NCI-H1048 (cell line): ENCODE measurements at regions not wholly inside any gene's neighbourhood (a gene's known extent, or its start where the extent isn't known, plus 50 kb on each side); places are given as distances from the start of the nearest gene placed in this dataset.
"Not testable (repeated sequence)": the region's sequence is repeated elsewhere in the genome, so short reads cannot be mapped to it uniquely, and the experiment has no call there.

Experiments
- DNase-seq: peaks from one replicate; lab custom pipeline; 2025; lab: John Stamatoyannopoulos, UW

DNA sequence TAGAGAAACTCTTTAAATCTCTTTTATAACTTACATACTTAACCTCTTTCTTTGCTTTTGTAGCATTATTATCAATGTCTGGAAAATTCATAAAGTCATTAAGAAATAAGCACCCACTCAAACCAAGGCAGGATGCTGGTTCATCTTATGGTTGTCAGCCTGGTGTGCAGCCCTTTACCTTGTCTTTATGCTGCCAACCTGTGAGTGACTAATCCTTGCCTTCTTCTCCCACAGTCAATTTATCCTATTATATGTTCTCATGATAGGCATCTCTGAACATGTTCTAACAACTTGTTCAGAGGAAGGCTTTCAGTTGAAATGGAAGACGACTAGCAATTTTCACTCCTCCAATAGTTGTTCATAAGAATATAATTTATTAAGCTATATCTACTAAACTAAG lies 186.9 kb upstream of the CAND1 start:
- no peak for DNase-seq

DNA sequence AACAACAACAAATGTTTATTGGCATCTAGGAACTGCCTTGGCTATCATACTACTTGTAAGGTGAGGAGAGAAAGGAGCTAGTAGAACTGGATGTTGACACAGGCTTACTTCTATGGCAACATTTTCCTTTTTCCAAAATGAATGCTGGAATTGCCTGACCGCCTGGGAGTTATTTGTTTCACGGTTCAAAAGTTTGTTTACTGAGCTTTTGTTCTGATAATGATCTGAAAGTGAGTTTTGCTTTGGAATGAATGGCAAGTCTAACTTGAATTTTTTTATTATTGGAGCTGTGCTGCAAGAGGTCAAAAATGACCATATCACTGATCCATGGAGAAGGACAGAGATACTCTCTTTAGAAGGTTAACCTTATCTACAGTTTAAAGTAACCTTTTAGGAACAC lies 183.5 kb upstream of the CAND1 start:
- no peak for DNase-seq

DNA sequence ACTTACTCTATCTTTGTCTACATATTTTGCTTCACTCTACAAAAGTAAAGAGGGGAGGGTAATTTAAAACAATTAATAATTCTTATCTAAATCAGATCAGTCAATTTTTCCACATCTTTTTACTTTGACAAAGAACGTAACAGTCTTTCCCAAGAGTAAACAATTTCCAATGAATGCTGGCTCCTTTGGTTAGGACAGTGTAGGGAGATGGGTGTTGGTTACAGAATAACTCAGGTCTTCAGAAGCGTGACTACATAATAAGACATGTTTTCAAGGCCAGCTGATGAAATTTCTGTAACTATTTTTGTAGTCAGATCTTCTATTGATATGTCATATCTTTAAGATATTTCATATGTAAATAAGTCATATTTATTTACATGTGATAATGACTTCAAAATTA lies 183.0 kb upstream of the CAND1 start:
- DNase-seq: no peak

DNA sequence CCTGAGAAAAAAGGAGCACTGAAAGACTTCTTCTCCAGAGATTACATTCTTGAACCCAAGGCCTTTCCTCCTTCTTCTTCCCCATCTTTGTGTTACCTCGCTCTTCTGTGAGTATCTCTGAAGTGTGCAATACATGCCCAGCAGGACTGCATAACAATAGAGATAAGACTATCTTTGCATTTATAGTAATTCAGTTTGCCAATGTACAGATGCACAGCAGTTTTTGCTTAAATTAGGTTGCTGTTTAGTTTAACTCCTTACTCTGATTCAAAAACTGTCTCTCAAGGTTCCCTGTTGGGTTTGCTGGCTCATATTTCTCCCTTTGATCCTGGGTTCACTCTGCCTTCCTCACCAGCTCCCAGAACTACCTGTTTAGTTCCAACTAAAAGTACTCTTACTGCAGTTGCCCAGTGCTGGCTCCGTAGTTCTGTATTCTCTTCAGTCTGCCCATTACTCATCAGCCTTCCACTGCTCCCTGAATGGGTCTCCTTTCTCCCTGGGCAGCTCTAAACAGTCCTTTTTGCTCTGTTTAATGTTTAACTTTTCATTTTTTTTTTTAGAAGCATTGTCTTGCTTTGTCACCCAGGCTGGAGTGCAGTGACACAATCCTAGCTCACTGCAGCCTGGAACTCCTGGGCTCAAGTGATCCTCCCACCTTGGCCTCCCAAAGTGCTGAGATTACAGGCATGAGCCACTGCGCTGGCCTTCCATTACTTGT lies 180.6 kb upstream of the CAND1 start:
- no peak for DNase-seq

DNA sequence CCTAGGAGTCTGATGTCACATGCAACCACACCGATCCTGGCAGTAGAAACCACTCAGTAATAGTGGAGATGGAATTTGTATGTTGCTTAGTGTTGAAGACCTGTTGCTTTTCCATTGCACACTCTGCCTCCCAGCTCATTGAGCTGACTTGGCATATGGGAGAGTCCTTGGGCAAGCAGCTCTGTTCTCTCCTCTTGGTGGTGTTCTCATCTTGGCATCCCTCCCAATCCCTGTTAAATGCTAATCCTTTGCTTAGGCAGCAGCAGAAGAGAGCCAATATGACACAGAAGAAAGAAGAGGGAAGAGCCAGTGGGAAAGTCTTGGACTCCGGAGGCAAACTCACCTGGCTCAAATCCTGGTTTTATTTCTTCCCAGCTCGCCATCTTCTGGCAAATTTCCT lies 178.0 kb upstream of the CAND1 start:
- no peak for DNase-seq

DNA sequence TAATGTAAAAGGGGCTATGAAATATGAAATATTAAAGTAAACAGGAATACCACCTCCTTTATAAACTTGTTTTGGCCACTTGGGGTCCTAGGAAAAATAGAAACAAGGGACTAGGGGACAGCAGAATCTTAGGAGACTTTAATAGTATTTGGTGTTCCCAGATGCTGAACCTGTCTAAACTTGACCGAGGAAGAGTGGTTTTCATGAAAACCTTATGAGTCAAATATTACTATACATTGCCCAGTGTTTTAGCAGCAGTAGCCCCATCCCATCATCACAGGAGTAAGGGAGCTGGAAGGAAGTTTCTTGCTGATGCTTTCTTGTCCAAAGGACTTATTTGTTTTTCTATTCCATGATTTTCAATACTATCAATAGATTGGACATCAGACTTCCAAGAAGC lies 177.5 kb upstream of the CAND1 start:
- DNase-seq: no peak

DNA sequence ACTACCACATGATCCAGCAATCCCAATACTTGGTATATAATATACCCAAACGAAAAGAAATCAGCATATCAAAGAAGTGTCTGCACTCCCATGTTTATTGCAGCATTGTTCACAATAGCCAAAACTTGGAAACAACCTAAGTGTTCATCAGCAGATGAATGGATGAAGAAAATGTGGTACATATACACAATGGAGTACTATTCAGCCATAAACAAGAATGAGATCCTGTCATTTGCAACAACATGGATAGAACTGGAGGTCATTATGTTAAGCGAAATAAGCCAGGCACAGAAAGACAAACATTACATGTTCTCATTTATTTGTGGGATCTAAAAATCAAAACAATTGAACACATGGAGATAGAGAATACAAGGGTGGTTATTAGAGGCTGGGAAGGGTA lies 176.2 kb upstream of the CAND1 start:
- DNase-seq: not testable (repeated sequence)

DNA sequence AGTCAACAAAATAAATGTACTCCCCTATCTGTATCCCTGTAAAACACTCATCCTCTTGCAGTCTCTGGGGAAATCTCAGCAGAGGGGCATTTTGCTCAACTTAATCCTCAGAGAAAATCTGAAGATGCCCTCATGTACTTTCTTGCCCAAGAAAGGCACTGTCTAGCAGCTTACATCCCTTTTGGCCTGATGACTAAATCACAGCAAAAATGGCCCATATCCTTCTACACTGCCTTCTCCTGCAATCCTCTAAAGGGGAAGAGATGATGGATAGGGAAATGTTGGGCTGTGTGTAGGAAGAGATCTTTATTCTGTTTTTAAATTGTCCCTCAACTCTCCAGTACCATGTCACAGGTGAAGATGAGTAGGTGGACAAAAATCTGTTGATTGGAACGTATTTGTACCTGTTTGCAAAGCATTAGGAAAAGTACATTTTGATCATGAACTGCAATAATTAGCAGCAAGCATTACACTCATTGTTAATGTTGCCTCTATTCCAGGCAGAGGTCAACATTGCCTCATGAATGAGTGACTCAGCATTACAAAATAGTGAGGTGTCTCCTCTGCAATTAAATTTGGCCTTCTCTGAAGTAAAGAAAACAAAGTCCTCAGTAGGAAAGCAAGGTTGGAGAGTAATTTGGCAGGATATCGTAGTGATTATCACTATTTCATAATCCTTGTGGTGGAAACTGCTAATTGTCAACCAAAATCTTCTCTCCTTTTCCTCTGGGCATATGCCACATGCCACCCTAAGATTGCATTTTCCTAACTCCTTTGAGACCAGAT lies 172.4 kb upstream of the CAND1 start:
- no peak for DNase-seq

DNA sequence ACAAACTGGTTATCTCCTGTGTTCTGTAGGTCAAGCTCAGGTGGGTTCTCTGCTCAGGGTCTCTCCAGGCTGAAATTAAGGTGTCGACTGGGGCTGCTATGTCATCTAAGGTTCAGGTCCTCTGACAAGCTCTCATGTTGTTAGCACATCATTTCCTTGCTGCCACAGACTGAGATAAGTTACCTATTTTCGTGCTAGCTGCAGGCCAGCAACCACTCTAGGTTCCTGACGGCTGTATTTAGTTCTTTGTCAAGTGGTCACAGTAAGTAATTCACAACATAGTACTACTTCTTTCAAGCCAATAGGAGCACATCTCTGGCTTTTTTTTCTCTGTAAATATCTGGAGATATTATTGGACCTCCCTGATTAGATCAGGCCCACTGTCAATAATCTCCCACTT lies 169.3 kb upstream of the CAND1 start:
- DNase-seq: no peak

DNA sequence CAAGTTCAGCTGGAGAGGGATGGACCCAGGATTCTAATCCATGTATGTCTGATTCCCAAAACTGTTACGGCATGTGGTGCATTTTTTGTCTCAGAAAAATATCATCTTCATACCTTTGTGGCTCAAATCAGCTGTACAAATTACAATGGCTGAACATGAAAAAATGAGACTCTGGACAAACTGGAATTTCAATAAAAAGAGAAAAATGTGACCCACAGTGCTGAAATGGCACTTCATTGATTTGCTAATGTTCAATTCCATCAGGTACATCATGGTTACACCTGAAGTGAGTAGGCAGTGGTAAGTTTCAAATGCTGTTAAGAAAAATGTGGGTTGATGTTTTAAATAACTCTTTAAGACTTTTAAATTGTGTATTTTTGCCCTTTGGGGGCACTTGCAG lies 165.6 kb upstream of the CAND1 start:
- DNase-seq: no peak

DNA sequence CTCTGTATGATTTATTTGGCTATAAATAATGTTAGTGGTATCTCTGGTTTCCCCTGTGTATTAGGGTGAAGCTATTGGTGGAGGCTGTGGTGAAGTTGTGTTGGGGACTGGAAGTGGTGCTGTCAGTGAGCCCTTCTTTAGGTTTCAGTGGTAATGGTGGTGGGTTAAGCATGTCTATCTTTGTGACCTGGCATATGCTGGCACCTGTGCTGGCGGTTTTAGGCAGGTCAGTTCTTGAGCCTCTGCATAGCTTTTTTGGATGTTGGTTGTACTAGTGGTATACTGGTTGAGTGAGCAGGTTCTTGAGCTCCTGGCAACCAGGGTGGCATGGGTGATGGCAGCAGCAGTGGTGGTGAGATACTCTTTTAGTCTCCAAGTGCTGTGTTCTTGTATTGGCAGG lies 161.9 kb upstream of the CAND1 start:
- no peak for DNase-seq

DNA sequence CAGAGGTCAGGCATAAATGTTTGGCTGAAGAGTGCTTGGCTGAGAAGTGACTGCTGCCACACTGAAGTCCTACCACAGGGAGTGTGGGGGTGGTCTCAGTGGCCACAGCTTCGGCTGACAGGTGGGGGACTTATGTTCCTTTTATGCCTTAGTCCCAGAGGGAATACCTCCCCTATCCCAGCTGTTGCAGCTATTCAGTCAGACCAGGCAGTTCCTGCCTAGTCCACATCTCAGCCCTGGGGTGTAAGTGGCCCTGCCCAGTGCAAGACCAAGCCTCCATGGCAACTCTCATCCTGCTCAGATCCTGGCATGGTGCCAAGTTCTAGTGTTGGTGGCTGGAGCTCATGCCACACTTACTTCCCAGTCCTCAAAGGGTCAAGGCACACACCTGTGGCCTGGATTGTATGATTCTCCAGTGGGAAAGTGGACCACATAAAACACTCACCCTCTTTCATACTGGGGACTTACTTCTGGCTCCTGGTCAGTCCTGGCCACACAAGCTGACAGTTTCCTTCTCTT lies 161.3 kb upstream of the CAND1 start:
- DNase-seq: no peak

DNA sequence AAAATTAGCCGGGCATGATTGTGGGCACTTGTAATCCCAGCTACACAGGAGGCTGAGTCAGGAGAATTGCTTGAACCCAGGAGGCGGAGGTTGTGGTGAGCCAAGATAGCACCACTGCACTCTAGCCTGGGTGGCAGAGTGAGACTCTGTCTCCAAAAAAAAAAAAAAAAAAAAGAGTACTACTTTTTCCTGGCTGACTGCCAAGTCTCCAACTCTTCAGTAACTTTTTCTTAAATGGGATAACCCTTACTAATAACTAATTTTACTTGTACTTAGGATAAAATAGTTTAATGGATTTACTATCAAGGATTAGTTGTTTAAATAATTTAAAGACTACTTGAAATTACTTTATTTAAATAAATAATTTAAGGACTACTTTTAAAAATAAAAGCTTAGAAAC lies 158.8 kb upstream of the CAND1 start:
- DNase-seq: not testable (repeated sequence)

DNA sequence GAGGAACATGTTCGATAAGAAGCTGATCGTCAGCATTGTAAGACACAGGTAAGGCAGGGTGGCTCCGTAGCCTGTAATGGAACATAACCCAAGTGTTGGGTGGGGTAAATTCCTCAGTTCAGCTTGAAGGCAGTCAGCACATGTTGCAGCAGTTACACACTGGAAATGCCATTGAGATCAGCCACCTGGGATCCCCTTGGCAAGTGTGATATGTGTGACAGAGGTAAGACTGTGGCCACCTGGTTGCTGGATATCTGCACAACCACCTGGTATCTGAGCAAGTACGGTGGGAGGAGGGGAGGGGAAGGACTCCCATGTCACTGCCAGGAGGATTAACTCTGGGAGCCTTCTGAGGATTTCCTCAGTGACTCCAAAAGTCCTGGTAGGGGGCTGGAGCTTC lies 158.0 kb upstream of the CAND1 start:
- DNase-seq: no peak

DNA sequence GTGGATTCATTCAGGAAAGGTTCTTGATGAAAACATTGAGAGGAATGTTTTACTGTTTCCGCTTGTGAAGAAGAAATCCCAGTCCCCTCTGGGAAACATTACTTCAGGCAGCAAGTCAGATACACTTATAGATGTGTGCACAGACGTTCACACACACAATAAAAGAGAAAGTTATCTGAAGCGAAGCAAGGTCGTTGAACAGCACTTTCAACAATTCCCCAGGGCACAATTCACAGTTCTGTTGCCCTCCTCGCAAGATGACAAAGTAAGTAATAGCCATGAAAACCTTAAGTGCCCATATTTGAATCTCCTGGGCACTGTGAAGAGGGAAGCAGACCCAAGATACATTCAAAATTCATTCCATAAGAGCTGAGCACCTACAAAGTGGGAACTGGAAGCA lies 156.6 kb upstream of the CAND1 start:
- no peak for DNase-seq

DNA sequence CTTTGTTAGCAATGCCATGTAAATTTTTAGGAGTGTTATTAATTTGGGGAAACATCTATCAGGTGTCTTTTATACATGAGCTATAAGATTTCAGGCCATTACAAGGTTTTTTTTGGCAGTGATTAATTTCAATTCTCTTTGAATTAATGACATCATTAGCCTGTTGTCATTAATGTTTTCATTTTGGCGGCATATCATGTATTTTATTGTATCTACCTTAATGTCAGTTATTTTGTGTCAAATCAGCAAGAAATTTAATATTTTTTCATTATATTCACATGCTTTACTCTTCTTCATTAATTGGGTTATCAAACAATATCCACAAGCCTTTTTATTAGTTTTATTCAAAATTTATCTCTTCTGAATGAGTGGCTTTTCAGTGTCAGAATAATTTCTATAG lies 153.0 kb upstream of the CAND1 start:
- no peak for DNase-seq

DNA sequence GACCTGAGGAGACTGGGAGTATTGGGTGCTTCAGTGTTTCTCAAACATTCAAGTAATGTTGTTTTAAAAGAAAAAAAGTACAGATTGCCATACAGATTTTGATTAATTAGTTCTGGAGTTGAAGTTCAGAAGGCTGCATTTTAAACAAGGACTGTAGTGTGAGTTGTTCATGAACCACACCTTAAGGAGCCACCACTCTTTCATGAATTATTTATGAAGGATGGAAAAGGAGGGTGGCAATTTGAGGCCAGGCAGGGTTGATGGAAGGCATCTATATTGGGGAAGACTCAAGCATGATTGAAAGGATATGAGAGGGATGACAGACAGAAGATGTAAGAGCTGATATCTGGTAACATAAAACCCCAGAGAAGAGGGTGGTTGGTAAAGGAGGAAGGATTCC lies 146.6 kb upstream of the CAND1 start:
- no peak for DNase-seq

DNA sequence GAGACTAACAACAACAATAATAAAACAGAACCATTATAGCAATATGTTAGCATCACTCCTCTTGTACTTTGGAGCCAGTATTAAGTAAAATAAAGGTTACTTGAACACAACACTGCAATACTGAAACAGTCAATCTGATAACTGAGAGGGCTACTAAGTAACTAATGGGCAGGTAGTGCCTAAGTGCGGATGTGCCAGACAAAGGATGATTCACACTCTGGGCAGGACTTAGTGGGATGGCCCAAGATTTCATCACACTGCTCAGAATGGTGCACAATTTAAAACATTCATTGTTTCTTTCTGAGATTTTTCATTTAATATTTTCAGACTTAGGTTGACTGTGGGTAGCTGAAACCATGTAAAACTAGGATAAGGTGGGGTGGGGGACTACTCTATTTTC lies 131.9 kb upstream of the CAND1 start:
- no peak for DNase-seq

DNA sequence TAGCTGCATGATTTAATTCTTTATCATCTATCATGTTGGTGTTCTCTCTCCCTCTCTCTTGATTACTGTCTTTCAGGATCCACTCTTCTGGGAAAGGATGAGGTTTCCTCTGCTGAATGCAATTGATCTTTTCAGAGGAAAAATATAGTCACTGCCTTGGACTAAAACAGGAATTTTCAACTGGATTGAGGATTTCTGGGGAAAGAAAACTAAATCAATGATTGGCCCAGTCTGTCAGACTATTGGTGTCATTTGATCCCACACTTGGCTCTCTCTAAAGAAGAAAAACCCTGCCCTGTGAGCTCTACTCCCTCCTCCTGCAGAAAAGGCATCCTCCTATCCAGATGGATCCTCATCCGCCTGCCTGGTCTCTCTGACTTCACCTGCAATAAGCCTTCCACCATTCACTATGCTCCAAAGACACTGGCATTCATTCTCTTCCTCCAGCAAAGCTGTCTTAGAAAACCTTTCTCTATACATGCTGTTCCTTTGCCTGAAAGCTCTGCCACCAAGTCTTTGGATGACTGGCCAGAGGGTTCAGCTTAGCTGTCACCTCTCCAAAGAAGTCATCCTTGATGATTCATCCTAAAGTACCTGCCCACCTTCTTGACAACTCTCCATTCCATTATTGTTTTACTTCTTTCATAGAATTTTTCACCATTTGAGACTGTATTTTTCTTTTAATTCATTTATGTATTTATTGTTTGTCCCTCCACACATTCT lies 127.7 kb upstream of the CAND1 start:
- DNase-seq: no peak

DNA sequence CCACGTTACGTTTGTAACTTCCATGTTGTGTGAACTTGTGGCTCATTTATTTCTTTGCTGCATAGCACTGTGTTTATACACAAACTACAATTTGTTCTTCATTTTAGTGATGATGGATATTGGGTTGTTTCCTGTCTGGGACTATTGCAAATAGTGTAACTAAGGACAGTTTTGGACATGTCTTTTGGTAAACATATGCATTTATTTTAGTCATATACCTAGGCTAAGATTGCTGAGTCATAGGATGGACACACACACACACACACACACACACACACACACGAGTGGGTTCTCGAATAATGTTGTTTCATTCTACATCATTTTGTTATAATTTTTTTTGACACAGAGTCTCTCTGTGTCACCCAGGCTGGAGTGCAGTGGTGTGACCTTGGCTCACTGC lies 123.5 kb upstream of the CAND1 start:
- no peak for DNase-seq

DNA sequence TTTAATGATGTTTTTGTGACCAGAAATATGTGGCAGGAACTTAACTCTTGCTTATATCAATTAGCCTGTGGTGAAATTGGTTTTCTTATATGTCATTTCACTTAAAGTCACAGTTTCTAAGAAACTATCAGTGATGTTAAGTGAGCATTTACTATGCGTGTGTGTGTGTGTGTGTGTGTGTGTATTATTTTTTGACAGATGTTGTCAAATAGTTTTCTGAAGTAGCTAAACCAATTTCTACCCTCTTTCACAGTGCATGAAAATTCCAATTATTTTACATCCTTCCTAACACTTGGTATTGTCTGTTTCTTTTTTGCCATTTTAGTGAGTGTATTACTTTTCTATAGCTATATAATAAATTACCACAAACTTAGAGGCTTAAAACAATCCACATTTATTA lies 122.1 kb upstream of the CAND1 start:
- DNase-seq: no peak

DNA sequence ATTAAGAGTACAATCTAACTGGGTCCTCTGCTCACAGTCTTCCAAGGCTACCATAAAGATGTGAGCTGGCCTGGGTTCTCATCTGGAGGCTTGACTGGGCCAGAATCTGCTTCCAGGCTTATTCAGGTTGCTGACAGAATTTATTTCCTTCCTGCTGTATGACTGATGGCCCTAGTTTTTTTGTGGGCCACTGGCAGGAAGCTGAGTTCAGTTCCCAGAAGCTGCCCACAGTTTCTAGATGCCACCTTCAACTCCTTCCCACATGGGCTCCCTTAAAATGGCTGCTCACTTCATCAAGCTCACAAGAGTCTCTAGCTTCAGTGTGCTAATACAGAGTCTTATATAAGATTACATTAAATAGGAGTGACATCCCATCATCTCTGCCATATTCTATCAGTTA lies 121.7 kb upstream of the CAND1 start:
- DNase-seq: no peak

DNA sequence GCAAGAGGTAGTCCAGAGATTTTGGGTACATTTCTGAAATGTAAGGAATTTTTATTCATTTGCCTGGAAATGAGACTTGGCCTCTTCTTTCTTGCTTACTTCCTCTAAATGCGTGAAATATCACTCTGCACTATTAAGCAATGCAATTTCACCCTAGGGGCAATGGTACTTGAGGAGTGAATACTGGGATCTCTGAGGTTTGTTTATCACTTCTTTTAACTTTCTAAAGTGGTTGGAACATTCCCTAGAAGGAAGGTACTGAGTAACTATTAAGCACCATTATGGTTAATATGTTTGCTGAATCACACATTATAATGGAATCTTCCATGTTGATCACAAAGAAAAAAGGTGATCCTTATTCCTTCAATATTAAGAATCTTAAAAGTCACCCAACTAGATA lies 120.9 kb upstream of the CAND1 start:
- DNase-seq: no peak
